GM18505 (cell line): ENCODE measurements at regions not wholly inside any gene's neighbourhood (a gene's known extent, or its start where the extent isn't known, plus 50 kb on each side); places are given as distances from the start of the nearest gene placed in this dataset.

Source experiments
- ATAC-seq: cut with Tn5 transposase; IDR thresholded peaks from one replicate; pipeline ENCODE4 v1.9.1; 2021; ENCODE audit not compliant: unreplicated experiment
- POLR2A ChIP-seq: IDR thresholded peaks from 4 replicates; pipeline ENCODE4 v1.6.1; 2011; ENCODE audit warnings: borderline replicate concordance; ENCODE audit not compliant: insufficient read depth, insufficient read length; ENCODE audit errors: extremely low read depth

DNA sequence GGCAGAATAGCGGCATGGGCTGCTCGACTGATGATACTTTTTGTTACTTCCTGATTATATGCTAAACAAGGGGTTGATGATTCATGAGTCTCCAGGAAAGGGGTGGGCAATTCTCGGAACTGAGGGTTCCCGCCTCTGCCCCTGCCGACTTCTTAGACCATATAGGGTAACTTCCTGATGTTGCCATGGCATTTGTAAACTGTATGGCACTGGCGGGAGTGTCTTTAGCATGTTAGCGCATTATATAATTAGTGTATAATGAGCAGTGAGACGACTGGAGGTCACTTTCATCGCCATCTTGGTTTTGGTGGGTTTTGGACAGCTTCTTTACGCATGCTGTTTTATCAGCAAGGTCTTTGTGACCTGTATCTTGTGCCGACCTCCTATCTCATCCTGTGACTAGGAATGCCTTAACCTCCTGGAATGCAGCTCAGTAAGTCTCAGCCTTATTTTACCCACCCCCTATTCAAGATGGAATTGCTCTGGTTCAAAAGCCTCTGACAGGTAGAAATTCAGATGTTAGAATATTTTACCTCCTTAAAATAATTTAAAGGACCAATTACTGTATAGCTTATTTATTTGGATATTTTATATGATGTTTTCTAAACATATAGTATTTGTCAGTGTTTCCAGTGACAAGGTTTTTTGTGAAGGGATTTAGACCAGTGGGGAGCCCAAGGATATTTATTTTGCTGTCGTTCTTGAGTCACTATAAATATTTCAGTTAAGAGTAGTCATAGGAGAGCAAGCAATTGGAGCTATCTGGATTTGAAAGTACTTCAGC, 90.1 kb upstream of the PIK3CG start:
- no peak for ATAC-seq
- TF ChIP-seq POLR2A = no peak

- TF ChIP-seq POLR2A = no peak
- ATAC-seq = no peak
These were observed 89.5 kb upstream of the PIK3CG start for GRCh38 chr7:106775552-106775936.

DNA sequence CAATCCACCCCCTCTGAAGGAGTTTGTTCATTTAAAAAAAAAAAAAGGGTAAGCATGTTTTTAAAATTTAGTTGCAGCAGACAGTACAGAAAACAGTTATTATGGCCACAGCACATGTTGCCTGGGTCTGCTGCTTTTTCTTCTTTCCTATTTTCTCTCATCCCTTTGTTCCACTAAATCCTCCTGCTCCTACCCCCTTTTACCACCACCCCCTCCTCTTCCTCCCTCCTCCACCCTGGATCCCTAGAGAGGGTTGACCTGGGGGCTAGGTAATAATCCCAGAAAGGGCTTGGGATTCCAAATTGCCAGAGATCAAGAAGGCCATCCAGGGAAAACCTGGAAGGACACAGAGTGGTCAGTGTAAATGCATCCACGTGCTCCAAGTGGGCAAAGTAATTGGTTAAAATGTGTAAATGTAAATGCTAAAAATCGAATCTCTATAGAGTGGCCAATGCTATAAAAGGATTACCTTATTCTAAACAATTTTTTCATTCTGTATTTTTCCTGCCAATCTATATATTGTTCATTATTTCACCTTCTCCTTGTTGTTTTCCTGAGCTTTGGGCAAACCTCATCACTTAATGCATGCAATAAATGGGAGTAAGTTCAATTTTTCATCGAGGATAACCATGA, 89.0 kb upstream of the PIK3CG start:
- no peak for TF ChIP-seq POLR2A
- no peak for ATAC-seq

GRCh38 chr7:106776618-106777347, 88.3 kb upstream of the PIK3CG start:
- ATAC-seq = no peak
- TF ChIP-seq POLR2A = no peak

DNA sequence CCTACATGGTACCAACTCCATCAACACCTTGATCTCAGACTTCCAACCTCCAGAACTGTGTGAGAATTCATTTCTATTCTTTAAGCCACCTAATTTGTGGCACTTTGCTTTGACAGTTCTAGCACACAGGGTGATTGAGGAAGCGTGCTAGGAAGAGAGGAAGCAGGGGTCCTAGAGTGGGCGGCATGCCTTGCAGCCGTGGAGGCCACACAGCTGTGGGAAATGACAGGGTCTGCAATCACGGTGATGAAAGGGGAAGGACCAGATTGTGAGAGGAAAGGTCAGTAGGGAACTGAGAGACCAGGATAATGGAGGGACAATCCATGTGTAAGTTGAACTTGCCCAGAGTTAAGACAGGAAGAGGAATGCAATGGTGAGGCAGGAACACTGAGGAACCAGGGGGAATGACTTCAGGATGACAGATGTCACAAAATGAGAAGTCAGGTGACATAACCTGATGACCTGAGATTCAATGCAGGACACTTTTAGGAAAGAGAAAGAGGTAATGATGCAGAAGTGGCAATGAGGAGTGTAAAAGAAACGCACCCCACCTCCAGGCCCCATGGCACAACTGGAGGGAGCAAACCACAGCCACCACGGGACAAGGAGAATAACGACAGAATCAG, 87.3 kb upstream of the PIK3CG start:
- no peak for ATAC-seq
- TF ChIP-seq POLR2A = no peak

DNA sequence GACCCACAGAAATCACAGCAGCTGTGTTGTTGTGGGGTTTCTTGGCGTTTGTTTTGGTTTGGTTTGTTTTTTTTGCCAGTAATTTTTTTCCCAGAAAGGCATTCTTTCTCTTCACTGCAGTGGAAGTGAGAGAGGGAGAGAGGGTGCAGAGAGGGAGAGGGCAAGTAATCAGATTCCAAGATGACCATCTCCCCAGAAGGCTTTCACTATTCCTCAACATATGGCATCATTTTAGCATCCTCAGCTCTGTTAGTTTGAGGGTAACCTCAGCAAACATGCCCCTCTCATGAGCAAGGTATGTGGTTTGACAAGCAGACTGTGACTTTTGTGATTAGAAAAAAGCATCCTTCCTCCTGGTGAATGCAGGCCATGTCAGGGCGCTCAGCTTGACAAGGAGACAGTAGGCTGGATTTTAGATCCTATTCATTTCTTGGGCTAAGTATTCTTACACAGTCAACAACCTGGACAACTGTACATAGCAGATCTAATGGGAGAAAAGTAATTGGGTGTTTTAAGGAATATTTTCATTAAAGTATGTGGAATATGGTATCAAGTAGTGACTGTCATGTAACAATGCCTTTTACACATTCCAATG, 86.3 kb upstream of the PIK3CG start:
- no peak for TF ChIP-seq POLR2A
- no peak for ATAC-seq

- no peak for ATAC-seq
- TF ChIP-seq POLR2A = no peak
These were observed 85.2 kb upstream of the PIK3CG start for GRCh38 chr7:106779877-106780276.

DNA sequence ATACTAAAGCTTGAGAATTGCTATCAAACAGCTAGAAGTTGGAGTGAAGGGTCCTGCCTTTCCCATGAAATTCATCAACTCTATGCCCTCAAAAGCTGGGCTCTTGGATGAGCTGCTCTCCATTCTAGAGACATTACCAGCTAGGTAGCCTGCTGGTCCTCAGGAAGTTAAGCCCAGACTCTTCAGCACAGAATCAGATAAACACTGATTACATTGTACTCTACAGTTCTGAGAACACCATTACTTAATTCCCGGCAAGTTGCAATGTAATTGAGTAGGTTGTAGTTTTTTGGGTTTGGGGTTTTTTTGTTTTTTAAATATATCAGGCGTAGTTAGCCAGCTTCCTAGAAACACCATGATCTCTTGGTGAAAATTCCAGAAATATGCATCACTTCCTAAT, 84.1 kb upstream of the PIK3CG start:
- no peak for TF ChIP-seq POLR2A
- no peak for ATAC-seq

- no peak for ATAC-seq
- TF ChIP-seq POLR2A = no peak
These were observed 83.1 kb upstream of the PIK3CG start for GRCh38 chr7:106781828-106782544.

GRCh38 chr7:106783286-106783685, 81.8 kb upstream of the PIK3CG start:
- TF ChIP-seq POLR2A = no peak
- ATAC-seq = no peak

DNA sequence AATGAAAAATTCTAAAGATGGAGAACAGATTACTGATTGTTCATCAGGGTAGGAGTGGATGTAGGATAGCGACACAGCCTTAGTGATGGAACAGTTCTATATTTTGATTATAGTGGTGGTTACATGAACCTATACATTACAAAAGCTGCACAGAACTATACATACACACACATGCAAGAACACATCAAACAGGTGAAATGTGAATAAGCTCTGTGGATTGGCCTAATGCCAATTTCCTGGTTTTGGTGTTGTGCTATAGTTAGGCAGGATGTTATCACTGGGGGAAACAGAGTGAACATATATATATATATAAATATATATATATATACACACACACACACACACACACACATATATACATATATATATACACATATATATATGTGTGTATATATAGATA, 76.4 kb upstream of the PIK3CG start:
- no peak for TF ChIP-seq POLR2A
- ATAC-seq = no peak

- ATAC-seq = no peak
- TF ChIP-seq POLR2A = no peak
These were observed 73.6 kb upstream of the PIK3CG start for GRCh38 chr7:106791526-106791925.

DNA sequence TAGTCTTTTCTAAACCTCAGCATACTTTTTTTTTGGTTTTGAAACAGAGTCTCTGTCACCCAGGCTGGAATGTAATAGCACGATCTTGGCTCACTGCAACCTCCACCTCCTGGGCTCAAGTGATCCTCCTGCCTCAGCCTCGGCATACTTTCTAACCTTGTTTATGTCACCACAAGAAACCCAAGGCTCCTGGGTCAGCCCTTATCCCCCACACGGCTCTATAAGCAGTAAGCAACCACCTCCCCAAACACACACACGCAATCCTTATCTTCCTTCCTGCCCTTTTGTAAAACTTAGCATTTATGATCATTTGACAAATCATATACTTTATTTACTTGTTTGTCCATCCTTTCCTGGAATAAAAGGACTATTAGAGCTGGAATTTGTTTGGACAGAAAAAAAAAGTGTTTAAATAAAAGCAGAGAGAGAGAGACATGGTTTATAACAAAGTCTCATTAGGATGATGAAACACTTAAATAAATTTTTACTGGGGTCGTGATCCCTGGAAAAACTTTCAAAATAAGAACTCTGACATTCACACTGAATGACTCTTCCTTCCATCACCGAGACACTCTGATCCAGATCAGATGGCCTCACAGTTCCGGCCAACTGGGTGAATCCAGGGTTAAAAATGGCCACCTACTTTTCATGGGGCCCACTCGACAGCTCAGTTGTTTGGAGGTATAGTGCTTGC, 72.7 kb upstream of the PIK3CG start:
- TF ChIP-seq POLR2A = no peak
- ATAC-seq = no peak
